IMR-90 (cell line): ENCODE measurements at regions not wholly inside any gene's neighbourhood (a gene's known extent, or its start where the extent isn't known, plus 50 kb on each side); places are given as distances from the start of the nearest gene placed in this dataset.

Experiments used
- ATAC-seq: fragments of 200-7000 bp; cut with Tn5 transposase; 2 replicates; pipeline ENCODE4 v1.9.1; 2020; ENCODE audit warnings: low read depth, mild to moderate bottlenecking, moderate library complexity
- BruUV-seq: library from RNA; stranded (reverse); fragments of 400-500 nt; replicated peaks from 2 replicates; lab custom pipeline; 2021; lab: Mats Ljungman, UMichigan
- CTCF ChIA-PET: fragments of 300-600 bp; formaldehyde crosslinking; extraction: SDS; loops from one replicate; lab custom pipeline; 2021; ENCODE audit warnings: antibody characterized with exemption; lab: Yijun Ruan, JAX
- POLR2A ChIA-PET: fragments of 300-600 bp; sonication (Branson Sonifier 250); formaldehyde crosslinking; loops from one replicate; lab custom pipeline; 2022; ENCODE audit warnings: antibody characterized with exemption; ENCODE audit not compliant: unreplicated experiment; lab: Charles Lee
- DNase-seq: peaks from one replicate; pipeline ENCODE4 v3.0.0; 2013
- H2AFZ ChIP-seq: replicated peaks from 2 replicates; pipeline ENCODE3; 2013; ENCODE audit warnings: low read length, mild to moderate bottlenecking; ENCODE audit not compliant: poor library complexity
- H2AK5ac ChIP-seq: 2 replicates; pipeline ENCODE4 v1.6.1; 2013; ENCODE audit warnings: low read depth, low read length, inconsistent platforms
- H2AK9ac ChIP-seq: replicated peaks from 2 replicates; pipeline ENCODE3; 2013; ENCODE audit warnings: mild to moderate bottlenecking, low read depth, low read length, moderate library complexity; ENCODE audit not compliant: poor library complexity
- H2BK120ac ChIP-seq: 2 replicates; pipeline ENCODE4 v1.6.1; 2013; ENCODE audit warnings: low read depth, low read length, inconsistent platforms
- H2BK15ac ChIP-seq: 3 replicates; pipeline ENCODE4 v1.6.1; 2013; ENCODE audit warnings: low read depth, low read length, inconsistent platforms
- H2BK20ac ChIP-seq: 2 replicates; pipeline ENCODE4 v1.6.1; 2013; ENCODE audit warnings: low read depth, mild to moderate bottlenecking, inconsistent platforms, low read length, moderate library complexity
- H2BK5ac ChIP-seq: 2 replicates; pipeline ENCODE4 v1.6.1; 2013; ENCODE audit warnings: mild to moderate bottlenecking, low read depth, low read length, inconsistent platforms; ENCODE audit not compliant: poor library complexity, severe bottlenecking
- H3K14ac ChIP-seq: replicated peaks from 2 replicates; pipeline ENCODE4 v1.6.1; 2013; ENCODE audit warnings: low read depth, low read length, inconsistent platforms
- H3K18ac ChIP-seq: 2 replicates; pipeline ENCODE4 v1.6.1; 2013; ENCODE audit warnings: low read depth, low read length, control low read depth
- H3K23ac ChIP-seq: 2 replicates; pipeline ENCODE4 v1.6.1; 2013; ENCODE audit warnings: low read depth, low read length, inconsistent platforms
- H3K27ac ChIP-seq: 2 replicates; pipeline ENCODE4 v1.5.1; 2013; ENCODE audit warnings: mild to moderate bottlenecking, control low read depth, low read length; ENCODE audit not compliant: insufficient read depth
- H3K27me3 ChIP-seq: 2 replicates; pipeline ENCODE4 v1.6.1; 2013; ENCODE audit warnings: low read length; ENCODE audit not compliant: control insufficient read depth, insufficient read depth
- H3K36me3 ChIP-seq: 2 replicates; pipeline ENCODE4 v1.6.1; 2013; ENCODE audit warnings: low read length, mixed read lengths; ENCODE audit not compliant: control insufficient read depth, insufficient read depth
- H3K4ac ChIP-seq: 2 replicates; pipeline ENCODE4 v1.6.1; 2013; ENCODE audit warnings: low read depth, low read length, inconsistent platforms
- H3K4me1 ChIP-seq: 2 replicates; pipeline ENCODE4 v1.6.1; 2013; ENCODE audit warnings: low read length, mixed read lengths; ENCODE audit not compliant: control insufficient read depth, insufficient read depth
- H3K4me2 ChIP-seq: 2 replicates; pipeline ENCODE4 v1.6.1; 2013; ENCODE audit warnings: low read depth, mild to moderate bottlenecking, control low read depth, low read length, moderate library complexity
- H3K4me3 ChIP-seq: 2 replicates; pipeline ENCODE4 v1.5.1; 2013; ENCODE audit warnings: low read depth, mild to moderate bottlenecking, control low read depth, low read length, moderate library complexity; ENCODE audit not compliant: insufficient read depth
- H3K56ac ChIP-seq: 2 replicates; pipeline ENCODE4 v1.6.1; 2013; ENCODE audit warnings: low read length, inconsistent platforms; ENCODE audit not compliant: insufficient read depth; ENCODE audit errors: extremely low read depth
- H3K79me1 ChIP-seq, 2 experiments: 2 replicates each; pipeline ENCODE4 v1.6.1; 2013; ENCODE audit warnings: low read length in 2 of 2, inconsistent platforms in 1 of 2, low read depth in 1 of 2
- H3K9ac ChIP-seq: 2 replicates; pipeline ENCODE4 v1.6.1; 2013; ENCODE audit warnings: low read depth, low read length, control low read depth
- H3K9me1 ChIP-seq: 2 replicates; pipeline ENCODE4 v1.6.1; 2013; ENCODE audit warnings: low read length, inconsistent platforms; ENCODE audit not compliant: insufficient read depth
- H3K9me3 ChIP-seq: 2 replicates; pipeline ENCODE4 v1.6.1; 2013; ENCODE audit warnings: low read length; ENCODE audit not compliant: control insufficient read depth, insufficient read depth
- H4K20me1 ChIP-seq: 2 replicates; pipeline ENCODE4 v1.6.1; 2013; ENCODE audit warnings: low read length, inconsistent platforms; ENCODE audit not compliant: insufficient read depth
- H4K5ac ChIP-seq: 2 replicates; pipeline ENCODE4 v1.6.1; 2013; ENCODE audit warnings: mild to moderate bottlenecking, low read depth, low read length, control low read depth
- H4K8ac ChIP-seq, 2 experiments: 2 replicates each; pipeline ENCODE4 v1.6.1; 2013; ENCODE audit warnings: low read depth in 2 of 2, low read length in 2 of 2, control low read depth in 1 of 2, inconsistent platforms in 1 of 2
- H4K91ac ChIP-seq: 2 replicates; pipeline ENCODE4 v1.6.1; 2013; ENCODE audit warnings: low read depth, low read length, inconsistent platforms; ENCODE audit not compliant: insufficient read depth
- MAFK ChIP-seq: IDR thresholded peaks from 2 replicates; pipeline ENCODE4 v1.6.1; 2012; ENCODE audit warnings: low read depth, low read length, improper control_type of control experiment
- RCOR1 ChIP-seq: IDR thresholded peaks from 2 replicates; pipeline ENCODE4 v1.6.1; 2012; ENCODE audit warnings: mild to moderate bottlenecking, low read length, improper control_type of control experiment; ENCODE audit not compliant: insufficient replicate concordance
- SMC3 ChIP-seq: fragments of 150-350 bp; IDR thresholded peaks from 2 replicates; pipeline ENCODE4 v1.6.1; 2016; ENCODE audit warnings: low read depth, mild to moderate bottlenecking, antibody characterized with exemption, low read length, moderate library complexity
- WGBS, 2 experiments: methylation state at CpG; one replicate each; pipeline versions ENCODE4 v1.1.5 to v1.1.7; 2013; ENCODE audit warnings: missing lambda C conversion rate in 2 of 2; ENCODE audit not compliant: insufficient read length in 1 of 2; ENCODE audit errors: extremely low coverage in 2 of 2; 5-methylcytosine and 5-hydroxymethylcytosine counted together
- dilution Hi-C: fragments of 300-500 bp; cut with HindIII; formaldehyde crosslinking; loops from one replicate; pipeline ENCODE4 v1.14.3; 2018; ENCODE audit warnings: low sequenced_read_pairs; ENCODE audit not compliant: unreplicated experiment
- in situ Hi-C: fragments of 300-500 bp; cut with MboI; formaldehyde crosslinking; loops from 3 replicates; pipeline ENCODE4 v1.14.3; 2019; ENCODE audit warnings: low sequenced_read_pairs, inconsistent platforms, mixed read lengths
- intact Hi-C: fragments of 100-400 bp; cut with micrococcal nuclease; formaldehyde crosslinking; loops from 2 replicates; pipeline ENCODE4 v1.10.0; 2022

DNA sequence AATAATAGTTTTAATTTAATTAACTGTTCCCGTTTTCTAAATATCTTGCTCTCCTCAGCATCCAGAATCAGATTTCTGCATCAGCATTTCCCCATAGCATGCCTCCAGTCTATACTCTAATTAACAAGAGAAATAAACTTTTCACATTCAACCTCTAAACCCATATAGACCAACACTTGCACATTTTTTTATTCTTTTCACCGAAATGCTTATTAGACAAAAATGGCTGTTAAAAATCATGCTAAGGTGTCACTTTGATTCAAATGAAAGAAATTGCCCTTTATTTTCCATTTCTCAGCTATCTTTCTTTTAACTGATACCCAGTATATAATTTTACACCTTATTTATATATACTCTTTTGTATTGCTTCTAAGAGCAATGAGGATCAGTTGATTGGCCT is 1107.1 kb upstream of the EPHA6 start:
- Histone ChIP-seq H4K8ac (no peak overlapping the region), H3K27me3 (no peaks in the 10 kb centered on the region), H2BK120ac (no peak overlapping the region), H2BK5ac (no peak overlapping the region), H3K23ac (no peak overlapping the region), H4K20me1 (no peaks in the 10 kb centered on the region), H3K36me3 (no peaks in the 10 kb centered on the region), H3K79me1 (no peaks in the 10 kb centered on the region), H3K9me1 (no peaks in the 10 kb centered on the region), H3K9ac (no peak overlapping the region), H3K27ac (no peak overlapping the region), H2AK9ac (no peak overlapping the region), H3K56ac (no peak overlapping the region), H4K91ac (no peak overlapping the region), H3K9me3 (peaks cover 2% of the 10 kb centered on the region; the same call in 1 of the 2 replicates), H3K4me3 (no peak overlapping the region), H2AK5ac (no peak overlapping the region), H3K4me1 (no peaks in the 10 kb centered on the region), H2BK20ac (no peak overlapping the region), H3K18ac (no peak overlapping the region), H3K4ac (no peak overlapping the region), H2AFZ (no peak overlapping the region), H4K5ac (no peak overlapping the region), H2BK15ac (no peak overlapping the region), H3K14ac (no peak overlapping the region), H3K4me2 (no peak overlapping the region)
- 60% methylated on average over 1 of the region's 2 CpGs; no CpG with 5 or more reads in 1 of the 2 experiments for whole genome bisulfite sequencing, 2 experiments
- in situ Hi-C loops (no loop called here), dilution Hi-C loops (no loop called here), intact Hi-C loops (no loop called here)
- ChIA-PET CTCF (no interaction called here), POLR2A (no interaction called here)
- BruUV-seq = no TSS peak
- DNase-seq = no peak
- ATAC-seq = no peak
- TF ChIP-seq SMC3 (no peak), RCOR1 (no peak), MAFK (0 out of 2 replicates have a peak, but pooled peaks have one; percentile 29)
